GM08714 (cell line): ENCODE measurements at regions not wholly inside any gene's neighbourhood (a gene's known extent, or its start where the extent isn't known, plus 50 kb on each side); places are given as distances from the start of the nearest gene placed in this dataset.
"Not testable (repeated sequence)": the region's sequence is repeated elsewhere in the genome, so short reads cannot be mapped to it uniquely, and the experiment has no call there.

Experiments used
- H3K4me3 ChIP-seq: fragments of 200-500 bp; sonication (Bioruptor generic); 2 replicates; pipeline ENCODE4 v1.5.1; 2014; ENCODE audit warnings: mild to moderate bottlenecking, low read length, inconsistent platforms
- ZNF274 ChIP-seq: IDR thresholded peaks from 2 replicates; pipeline ENCODE4 v1.6.1; 2012; ENCODE audit warnings: mild to moderate bottlenecking, low read depth, low read length

- TF ChIP-seq ZNF274 = no peak
- no peak overlapping the region for H3K4me3 ChIP-seq
These were observed 269.0 kb downstream of the SEC16B start for GRCh38 chr1:177700856-177701255.

GRCh38 chr1:177690996-177691395 is 278.9 kb downstream of the SEC16B start:
- no peak for TF ChIP-seq ZNF274
- H3K4me3 ChIP-seq = no peak overlapping the region

GRCh38 chr1:177687544-177687943 is 282.3 kb downstream of the SEC16B start:
- H3K4me3 ChIP-seq = no peak overlapping the region
- no peak for TF ChIP-seq ZNF274

GRCh38 chr1:177686933-177687332 is 282.9 kb downstream of the SEC16B start:
- TF ChIP-seq ZNF274 = no peak

GRCh38 chr1:177669161-177669560 is 300.7 kb downstream of the SEC16B start:
- no peak for TF ChIP-seq ZNF274
- H3K4me3 ChIP-seq = no peak overlapping the region

More at GRCh38 chr1:177686933-177687332, 282.9 kb downstream of the SEC16B start:
- no peak overlapping the region for H3K4me3 ChIP-seq

GRCh38 chr1:177665935-177666334 is 303.9 kb downstream of the SEC16B start:
- no peak overlapping the region for H3K4me3 ChIP-seq
- no peak for TF ChIP-seq ZNF274

GRCh38 chr1:177664742-177665141 is 305.1 kb downstream of the SEC16B start:
- not testable (repeated sequence) for H3K4me3 ChIP-seq

GRCh38 chr1:177660188-177660587 is 309.7 kb downstream of the SEC16B start:
- H3K4me3 ChIP-seq = no peak overlapping the region
- no peak for TF ChIP-seq ZNF274

- no peak for TF ChIP-seq ZNF274
These were observed 310.6 kb downstream of the SEC16B start for GRCh38 chr1:177659281-177659680.

GRCh38 chr1:177656598-177656997 is 313.3 kb downstream of the SEC16B start:
- TF ChIP-seq ZNF274 = no peak
- no peak overlapping the region for H3K4me3 ChIP-seq

More at GRCh38 chr1:177659281-177659680, 310.6 kb downstream of the SEC16B start:
- H3K4me3 ChIP-seq = no peak overlapping the region

- no peak overlapping the region for H3K4me3 ChIP-seq
- TF ChIP-seq ZNF274 = no peak
These were observed 318.9 kb downstream of the SEC16B start for GRCh38 chr1:177650947-177651346.

- no peak overlapping the region for H3K4me3 ChIP-seq
- no peak for TF ChIP-seq ZNF274
These were observed 321.1 kb downstream of the SEC16B start for GRCh38 chr1:177648731-177649265.

- no peak overlapping the region for H3K4me3 ChIP-seq
- no peak for TF ChIP-seq ZNF274
These were observed 321.7 kb downstream of the SEC16B start for GRCh38 chr1:177648138-177648537.

- TF ChIP-seq ZNF274 = no peak
- no peak overlapping the region for H3K4me3 ChIP-seq
These were observed 322.8 kb downstream of the SEC16B start for GRCh38 chr1:177646757-177647730.
